ENCODE measurements at regions not wholly inside any gene's neighbourhood (a gene's known extent, or its start where the extent isn't known, plus 50 kb on each side); places are given as distances from the start of the nearest gene placed in this dataset.

DNA sequence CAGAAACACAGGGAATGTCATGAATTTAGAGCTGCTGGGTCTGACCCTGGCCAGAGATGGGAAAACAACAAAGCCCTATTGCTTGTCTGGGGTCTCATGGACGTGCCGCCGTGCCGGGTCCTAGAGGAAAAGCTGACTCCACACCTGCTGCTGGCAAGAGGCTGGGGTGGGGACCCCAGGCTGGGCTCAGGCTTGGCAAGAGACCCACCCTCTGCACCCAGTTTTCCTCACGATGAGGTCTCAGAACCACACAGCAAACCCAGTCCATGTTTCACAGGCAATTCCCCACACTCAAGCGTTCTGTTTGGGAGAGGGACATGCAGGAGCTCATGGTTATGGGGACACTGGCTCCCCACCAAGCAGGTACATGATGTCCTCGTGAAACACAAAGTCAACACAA, 367.3 kb upstream of the SALL3 start:
- DNase-seq = no peak

DNA sequence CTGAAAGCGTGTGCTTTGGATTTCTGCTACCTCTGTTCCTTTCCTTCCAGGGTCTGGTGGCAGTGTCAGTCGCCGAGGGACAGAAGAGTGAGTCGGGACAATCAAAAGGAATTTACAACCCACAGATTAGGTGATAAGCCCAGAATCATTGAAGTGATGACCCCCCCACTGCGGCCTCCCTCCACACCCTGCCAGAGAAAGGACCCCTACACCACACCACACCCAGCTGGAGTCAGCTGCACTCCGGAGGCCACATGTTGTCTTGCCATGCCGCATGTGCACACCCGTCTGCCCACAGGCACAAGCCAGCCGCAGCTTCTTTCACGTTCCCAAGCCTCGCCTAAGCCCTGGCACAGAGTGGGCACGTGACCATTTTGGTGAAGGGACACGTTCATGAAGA, 366.8 kb upstream of the SALL3 start:
- DNase-seq = no peak

DNA sequence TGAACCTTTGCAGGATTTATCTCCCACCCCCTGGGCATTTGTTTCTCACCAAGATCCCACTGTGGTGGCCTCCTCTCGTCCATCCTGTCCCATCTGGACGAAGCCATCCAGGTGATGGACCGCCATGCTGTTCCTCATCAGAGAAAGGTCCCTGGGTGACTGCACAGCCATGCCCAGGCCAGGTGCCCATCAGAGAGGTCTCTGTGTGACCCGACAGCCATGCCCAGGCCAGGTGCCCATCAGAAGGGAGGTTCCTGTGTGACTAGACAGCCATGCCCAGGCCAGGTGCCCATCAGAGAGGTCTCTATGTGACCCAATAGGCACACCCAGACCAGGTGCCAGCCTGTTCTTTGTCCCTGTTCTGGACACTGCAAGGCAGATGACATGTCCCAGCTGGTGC, 360.9 kb upstream of the SALL3 start:
- DNase-seq = no peak

DNA sequence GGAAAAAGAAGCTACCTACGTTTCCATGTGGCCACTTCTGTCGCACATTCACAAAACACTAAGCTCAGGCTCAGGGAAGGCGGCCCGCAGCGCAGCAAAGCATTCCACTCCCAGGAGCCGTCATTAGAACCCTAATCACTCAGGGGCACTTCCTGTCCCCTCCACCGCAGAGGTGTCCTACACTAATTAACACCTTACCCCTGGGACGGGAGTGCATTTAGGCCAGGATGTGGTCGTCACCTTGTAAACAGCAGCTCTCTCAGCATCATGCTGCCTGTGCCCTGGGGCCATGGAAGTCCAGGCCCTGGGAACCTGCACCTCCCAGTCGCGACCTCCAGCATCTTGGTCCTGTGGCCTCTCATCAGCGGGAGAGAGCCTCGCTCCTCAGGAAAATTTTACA, 359.8 kb upstream of the SALL3 start:
- DNase-seq = no peak

DNA sequence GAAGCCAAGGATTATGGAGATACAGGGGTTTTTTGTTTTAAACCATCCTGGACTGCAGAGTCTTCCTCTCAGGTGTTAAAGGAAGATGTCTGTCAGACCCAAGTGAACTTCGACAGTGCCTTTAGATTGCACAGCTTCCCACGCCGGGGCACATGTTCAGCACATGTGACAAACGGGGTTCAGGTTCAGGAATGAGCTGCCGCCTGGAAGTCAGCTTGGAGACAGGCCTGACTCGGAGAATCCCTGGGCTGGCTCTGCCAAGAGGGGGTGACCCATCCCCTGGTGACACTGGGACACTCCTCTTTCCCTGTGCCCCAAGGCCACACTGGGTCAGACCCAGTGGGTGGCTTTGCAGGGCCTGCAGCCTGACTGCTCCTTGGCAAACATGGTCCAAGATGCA, 359.3 kb upstream of the SALL3 start:
- no peak for DNase-seq

DNA sequence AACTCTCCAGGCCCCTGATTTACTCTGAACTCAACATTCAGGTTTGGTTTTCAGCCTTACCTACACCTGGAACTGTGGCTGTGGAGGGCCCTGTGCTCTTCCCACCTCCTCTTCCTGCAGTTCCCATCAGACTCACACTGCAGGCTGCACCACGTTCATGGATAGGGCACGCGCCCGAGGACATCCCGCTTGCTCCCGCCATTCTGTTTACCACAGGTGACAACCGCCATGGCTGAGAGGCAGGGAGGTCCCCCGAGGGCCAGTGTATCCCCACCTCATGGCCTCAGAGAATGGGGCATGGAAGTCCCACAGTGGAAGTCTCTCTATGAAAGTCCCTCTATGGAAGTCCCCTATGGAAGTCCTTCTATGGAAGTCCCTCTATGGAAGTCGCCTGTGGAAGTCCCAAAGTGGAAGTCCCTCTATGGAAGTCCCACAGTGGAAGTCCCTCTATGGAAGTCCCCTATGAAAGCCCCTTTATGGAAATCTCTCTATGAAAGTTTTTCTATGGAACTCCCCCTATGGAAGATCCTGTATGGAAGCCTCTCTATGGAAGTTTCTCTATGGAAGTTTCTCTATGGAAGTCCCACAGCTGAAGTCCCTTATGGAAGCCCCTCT, 358.4 kb upstream of the SALL3 start:
- DNase-seq = no peak

DNA sequence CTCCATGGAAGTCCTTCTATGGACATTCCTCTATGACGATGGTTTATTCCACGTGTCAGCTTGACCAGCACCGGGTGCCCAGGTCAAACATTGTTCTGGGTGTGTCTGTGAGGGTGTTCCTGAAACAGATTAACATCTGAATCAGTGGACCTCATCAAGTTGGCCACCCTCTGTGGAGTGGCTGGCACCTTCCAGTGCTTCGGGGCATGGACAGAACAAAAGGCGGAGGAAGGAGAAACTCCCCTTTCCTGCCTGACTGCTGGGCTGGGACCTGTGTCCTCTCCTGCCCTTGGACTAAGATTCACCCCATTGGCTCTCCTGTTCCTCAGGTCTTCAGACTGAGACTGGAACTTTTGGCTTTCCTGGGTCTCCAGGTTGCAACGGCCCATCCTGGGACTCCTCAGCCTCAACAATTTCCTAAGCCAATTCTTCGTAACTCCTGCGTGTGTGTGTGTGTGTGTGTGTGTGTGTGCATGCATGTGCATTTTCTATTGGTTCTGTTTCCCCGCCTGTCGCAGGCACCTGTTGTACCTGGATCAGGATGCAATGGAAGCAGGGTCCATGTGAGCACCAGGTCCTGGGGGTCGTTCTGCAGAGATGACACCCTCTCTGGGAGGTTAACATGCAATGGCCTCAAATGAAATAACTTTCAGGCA, 357.2 kb upstream of the SALL3 start:
- DNase-seq = no peak

DNA sequence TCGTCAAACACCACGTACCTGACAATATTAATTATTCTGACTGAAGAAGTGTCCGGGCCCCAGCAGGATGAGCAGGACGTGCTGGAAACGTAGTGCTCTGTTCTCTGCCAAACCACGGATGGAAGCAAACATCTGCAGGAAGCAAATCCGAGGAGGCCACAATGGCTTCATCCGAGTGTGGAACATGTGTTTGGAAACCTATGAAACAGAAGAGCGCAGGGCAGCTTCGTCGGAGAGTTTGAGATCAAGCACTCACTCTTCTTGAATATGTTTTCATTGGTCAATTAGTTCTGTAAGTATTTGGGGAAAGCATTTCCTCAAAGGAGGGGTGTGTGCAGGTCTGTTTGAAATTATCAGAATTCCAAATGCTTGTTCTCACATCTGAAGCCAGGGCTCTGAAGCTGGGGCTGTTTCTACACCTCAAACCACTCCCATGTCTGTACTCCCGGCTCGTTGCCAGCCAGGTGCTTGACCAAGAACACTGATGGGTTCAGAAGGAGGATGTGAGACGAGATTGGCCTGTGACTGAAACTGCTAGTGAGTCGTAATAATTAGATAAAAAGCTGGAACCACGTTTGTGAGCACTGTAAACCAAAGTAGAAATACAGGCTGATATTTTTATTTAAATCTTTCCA, 356.6 kb upstream of the SALL3 start:
- DNase-seq = no peak

DNA sequence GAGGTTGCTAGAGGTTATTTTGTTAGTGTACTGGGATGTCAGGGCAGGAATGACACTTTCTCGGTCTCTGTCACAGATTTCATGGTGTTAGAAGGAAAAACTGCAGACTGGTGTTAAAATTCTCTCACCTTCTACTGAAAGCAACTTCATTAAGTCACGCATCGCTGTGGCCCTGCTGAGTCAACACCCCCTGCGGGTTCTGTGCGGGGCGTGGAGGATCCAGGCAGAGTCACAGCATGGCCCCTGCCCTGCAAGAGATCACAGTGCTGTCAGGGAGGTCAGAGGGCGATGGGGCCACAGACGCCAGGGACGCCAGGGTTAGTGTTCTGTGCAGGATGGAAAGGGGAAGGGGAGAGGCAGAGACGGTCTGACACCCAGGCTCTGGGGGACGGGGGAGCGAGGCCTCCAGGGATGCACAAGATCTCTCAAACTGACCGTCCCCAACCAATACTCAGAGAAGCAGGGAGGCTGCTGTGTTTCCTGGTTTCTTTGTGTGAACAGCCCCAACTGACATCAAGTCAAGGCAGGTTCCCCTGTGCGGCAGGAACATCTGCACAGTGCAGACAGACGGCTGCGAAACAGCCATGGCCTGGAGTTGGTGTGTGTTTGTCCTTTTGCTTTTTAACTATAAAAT, 354.9 kb upstream of the SALL3 start:
- DNase-seq = no peak

DNA sequence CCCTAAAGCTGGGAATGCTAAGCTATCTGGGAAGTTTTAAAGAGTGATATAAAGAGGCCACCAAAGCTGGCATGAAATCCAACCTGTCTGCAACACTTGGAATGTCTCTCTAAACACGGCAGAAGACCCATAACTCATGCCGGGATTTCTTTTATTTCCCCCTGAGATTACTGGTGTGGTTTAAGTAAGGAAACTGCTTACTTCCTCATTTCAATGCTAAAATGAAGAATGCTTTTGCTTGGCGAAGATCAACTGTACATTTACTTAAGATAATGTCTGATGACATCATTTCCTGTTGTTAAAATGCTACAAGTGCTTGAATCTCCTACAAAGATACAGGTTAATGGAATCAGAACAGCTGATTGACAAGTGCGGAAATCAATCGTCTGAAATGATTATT, 353.8 kb upstream of the SALL3 start:
- DNase-seq = no peak

DNA sequence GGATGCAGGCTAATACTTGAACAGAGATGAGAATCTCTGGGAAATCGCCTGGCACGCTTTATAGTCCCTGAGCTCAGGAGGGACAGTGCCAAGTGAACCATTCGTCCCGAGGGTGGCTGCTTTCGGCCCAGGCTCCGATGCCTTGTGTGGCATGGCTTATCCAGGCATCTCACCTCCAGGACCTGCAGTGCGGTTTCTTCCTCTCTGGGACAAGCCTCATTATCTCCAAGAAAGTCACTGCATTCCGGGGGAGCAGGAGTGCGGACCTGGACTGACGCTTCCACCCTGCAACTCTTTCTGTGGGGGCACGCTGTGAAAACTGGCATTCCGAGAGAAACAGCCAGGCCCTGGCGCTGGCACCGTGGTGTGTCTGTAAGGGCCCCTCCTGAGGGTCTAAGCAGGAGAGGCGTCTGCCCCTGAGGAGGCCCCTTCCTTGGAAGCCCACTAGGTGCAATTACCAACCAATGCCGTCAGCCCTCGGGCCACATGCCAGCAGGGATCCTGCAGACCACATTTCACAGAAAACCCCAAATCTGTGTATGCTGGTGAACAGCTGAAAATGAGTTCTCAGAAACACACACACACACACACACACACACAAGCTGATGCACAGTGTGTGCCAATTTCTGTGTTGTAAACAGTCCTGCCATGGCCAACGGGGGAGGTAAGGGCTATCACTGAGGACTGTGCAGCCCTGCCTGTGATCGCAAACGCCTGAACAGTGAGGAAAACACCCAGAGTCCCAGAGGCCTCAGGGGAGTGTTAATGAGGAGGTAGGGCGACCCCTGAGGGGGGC, 351.9 kb upstream of the SALL3 start:
- DNase-seq = no peak

DNA sequence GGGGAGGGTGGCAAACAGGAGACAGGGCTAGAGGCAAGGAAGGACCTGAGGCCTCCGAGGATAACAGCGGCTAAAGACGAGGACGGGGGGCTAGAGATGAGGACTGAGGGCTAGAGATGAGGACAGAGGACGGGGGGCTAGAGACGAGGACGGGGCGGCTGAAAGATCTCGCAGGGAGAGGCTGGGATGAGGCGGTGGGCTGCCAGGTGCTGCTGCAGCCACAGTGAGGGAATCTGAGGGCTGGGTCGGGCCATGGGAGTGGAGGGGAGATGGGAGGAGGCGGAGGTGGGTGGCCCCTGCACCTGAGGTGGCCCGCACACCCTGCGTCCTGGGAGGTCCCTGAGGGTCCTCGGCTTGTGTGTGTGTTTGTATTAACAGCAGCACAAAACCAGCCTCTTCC, 350.2 kb upstream of the SALL3 start:
- no peak for DNase-seq

DNA sequence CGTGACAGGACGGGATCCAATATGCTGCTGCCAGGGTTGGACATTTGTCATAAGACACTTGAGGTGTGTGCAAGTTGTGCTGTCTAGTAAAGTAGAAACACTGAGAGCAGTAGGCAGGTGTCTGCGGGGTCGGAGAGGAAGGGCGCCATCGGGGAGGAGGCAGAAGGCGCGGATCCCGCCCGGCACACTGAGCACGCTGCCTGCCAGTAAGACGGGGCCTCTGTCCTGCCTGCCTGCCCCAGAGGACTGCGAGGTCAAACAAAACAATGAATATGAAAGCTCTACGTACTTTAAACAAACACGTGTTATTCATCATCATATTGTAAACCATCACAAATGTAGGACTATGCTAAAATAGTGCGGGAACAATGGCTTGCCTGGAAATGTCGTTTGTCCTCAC, 349.3 kb upstream of the SALL3 start:
- no peak for DNase-seq

DNA sequence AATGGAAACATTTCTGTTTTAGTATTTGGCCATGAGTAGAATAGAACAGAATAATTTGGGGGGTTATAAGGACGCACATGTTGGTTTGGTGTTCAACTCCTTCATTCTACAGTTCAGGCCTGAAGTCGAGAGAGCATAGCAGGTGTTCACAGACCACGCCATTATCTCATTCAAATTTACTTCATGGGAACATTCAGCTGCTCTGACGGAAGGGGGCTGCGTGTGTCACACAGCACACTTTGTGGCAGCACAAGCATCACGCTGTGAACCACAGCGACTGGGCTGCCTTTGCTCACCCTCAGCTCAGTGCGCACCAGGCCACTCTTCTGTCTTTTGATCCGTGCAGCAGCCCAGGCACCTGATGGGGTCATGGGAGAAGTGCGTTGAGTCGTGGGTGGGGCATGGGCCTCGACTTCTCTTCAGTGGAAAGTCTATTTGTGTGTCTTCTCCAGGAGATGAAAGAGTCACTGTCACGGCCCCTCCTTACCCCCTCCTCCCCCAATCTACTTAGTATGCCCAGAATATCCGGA, 348.6 kb upstream of the SALL3 start:
- DNase-seq = no peak

DNA sequence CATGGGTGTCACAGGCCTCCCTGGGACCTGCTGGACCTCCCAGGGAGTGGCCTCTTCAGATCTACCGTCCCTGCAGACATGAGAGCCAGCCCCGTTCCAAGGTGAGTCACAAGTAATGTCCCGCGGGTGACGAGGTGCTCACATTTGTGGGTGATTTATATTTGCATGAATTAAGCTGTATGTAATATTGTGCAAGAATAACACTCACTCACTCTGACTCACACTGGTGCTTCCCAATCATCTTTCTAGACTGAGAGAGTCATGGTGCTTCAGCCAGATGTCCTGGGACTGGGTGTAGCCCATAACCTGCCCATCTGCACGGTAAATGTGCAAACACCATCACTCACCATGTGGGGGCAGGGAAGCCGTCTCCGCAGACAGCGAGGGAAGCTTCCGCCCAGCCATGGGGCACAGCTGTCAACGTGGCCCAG, 347.5 kb upstream of the SALL3 start:
- DNase-seq = no peak

DNA sequence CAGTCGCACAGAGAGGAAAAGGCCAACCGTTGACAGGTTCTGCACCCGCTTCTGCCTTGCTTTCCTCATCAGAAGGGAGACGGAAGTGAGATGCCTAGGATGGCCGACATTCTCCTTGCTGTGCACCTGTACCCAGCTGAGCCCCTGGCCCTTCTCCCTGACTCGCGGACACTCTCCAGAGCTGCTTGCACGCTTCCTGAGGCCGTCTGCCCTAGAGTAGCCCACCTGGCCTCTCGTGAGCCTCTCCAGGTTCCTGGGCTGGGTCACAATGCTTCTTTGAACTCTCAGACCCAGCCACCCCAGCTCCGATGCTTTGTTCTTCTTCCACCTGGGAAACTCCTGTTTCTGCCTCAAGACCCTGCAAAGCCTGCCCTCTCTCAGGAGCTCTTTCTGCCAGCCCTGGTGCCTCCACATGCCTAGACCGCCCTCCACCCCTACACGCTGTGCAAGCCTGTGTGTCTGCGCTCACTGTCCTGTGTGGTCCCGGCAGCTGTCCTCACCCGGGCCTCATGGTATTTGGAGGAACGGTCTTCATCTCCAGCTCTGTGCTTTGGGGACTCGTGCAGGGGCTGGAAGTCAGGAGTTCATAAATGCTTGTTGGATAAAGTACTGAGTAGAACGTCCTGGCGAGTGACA, 345.4 kb upstream of the SALL3 start:
- DNase-seq = no peak

DNA sequence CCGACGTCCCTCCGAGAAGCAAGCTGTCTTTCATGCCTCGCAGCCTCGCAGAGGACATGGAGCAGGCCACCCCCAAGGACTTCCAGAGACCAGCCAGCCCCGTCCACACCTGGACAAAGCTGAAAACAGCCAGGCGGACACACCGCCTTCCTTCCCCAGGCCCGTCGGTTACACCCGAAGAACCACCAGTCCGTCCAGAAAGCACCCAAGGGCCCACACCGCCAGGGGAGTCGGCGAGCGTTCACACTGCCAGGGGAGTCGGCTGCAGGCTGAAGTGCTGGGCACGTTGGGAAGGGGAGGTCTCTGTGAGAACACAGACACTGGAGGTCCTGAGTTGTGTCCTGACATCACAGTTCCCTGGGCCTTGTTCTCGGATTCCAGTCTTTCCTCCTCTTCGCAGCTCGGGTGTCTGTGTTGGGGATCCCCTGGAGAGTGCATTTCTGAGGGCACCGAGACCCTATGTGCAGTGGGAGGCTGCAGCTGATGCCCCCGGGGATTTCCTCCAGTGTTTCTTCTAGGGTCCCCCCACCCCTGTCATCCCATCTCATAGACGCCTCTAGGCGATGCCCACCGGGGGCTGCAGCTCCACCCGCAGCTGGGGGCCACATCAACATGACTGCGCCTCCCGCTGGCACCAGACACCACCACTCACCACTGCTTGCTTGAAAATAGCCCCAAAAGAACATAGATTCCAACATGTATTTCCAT, 344.4 kb upstream of the SALL3 start:
- no peak for DNase-seq

DNA sequence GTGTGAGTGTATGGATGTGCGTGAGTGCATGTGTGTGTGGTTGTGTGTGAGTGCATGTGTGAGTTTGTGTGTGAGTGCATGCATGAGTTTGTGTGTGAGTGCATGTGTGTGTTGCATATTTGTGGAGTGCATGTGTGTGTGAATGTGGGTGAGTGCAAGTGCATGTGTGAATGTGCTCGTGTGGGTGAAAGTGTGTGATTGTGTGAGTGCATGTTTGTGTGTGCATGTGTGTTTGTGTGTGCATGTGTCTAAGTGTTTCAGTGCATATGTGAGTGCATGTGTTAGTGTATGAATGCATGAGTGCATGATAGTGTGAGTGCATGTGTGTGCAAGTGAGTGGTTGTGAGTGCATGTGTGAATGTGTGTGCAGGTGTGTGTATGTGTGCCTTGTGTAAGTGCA, 343.4 kb upstream of the SALL3 start:
- DNase-seq = no peak

DNA sequence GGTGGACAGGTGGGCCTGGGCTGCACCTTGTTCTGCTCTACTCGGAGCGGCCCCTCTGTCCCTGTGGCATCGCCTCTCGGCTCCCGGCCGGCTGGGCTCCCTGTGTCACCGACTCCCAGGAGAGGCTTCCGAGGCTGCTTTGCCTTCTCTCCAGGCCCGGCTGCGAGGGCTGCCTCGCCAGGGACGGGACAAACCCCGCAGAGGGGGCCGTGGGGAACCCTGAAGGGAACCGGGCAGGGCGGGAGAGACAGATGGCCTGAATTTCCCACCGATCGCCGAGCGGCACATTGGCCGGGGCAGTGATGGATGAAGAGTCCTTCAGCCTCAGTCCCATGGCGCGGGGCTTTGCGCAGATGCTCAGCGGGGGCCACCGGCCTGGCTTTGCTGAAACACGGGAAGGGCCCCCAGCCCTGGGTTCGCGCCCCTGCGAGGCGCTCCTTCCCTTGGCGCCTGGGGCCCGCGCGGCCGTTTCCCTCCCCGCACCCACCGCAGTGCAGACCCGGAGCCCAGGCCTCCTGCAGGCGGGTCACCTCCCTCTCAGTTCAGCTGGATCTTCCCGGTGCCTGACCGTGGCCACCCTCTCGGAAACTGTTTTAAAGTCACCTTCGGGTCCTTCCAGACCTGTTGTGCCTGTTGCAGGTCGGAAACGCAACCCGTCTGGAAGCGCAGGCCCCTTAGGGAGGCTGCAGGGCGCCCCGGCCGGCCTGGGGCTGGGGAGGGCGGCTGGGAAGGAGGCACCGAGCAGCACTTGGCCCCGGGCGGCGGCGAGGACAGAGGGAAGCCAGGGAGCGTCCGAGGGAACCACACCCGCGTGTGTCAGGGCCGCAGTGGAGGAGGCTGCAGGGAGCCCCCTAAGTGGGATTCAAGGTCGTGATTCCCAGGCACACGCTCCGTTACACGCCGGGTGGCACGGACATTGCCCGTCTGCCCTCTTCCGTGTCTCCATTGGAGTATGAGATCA, 341.9 kb upstream of the SALL3 start:
- DNase-seq = no peak
